Central memory CD4-positive, alpha-beta T cell (primary cell): ENCODE measurements at regions not wholly inside any gene's neighbourhood (a gene's known extent, or its start where the extent isn't known, plus 50 kb on each side); places are given as distances from the start of the nearest gene placed in this dataset.
"Not testable (repeated sequence)": the region's sequence is repeated elsewhere in the genome, so short reads cannot be mapped to it uniquely, and the experiment has no call there.

Experiments
- DNase-seq: peaks from one replicate; pipeline ENCODE4 v3.0.0; 2022

DNA sequence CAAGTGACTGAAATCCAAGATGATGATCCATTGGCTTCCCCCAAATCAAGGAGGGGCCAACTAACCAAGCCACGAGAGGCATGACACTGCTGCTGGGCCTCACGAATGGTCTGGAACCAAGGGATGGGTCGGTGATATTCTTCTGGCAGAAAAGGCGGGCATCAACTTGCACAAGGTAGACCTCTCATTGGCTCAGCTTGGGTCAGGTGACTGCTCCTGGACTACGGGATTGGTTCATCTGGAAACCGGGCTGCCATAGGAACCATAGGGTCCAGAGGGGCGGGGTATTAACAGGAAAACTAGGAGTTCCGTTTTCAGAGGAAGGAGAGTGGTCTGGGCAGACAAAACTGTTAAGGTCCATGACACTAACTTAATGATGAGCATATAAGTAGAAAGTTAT, 100.9 kb downstream of the TFAP2C start:
- no peak for DNase-seq

DNA sequence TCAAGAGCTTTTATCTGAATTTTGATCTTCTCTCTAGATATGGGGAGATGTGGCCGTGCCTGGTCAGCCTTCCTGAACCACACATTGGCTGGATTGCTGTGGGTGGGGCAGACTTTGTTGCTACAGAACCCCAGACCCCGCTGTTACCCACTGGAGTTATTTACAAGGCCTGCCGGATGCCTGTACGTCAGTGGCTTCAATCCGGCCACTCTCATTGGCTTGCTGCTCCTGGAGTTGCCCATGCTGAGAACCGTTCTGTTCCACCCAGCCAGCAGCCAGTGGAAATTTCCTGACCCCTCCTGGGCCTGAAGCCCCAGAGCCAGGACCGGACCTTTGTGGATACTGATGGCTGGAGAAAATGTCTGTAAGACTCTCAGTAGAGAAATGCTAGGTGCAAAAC, 101.9 kb downstream of the TFAP2C start:
- DNase-seq: no peak

DNA sequence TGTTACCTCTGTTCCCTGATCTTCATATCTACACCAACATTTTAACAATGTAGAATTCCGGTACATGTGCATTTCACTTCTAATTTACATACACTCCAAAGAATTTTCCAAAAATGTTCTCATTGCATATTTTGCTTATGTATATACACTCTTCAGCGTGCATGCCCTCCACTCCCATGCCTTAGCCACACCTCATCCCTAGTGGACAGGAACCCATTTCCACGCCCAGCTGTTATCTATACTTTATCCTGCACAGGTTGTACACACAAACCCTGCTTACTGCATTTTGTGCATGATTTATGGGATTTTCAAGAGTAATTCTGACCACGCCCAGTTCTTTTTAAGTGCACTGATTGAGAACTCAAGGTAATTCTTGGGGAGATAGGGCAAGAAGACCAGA, 102.4 kb downstream of the TFAP2C start:
- no peak for DNase-seq

DNA sequence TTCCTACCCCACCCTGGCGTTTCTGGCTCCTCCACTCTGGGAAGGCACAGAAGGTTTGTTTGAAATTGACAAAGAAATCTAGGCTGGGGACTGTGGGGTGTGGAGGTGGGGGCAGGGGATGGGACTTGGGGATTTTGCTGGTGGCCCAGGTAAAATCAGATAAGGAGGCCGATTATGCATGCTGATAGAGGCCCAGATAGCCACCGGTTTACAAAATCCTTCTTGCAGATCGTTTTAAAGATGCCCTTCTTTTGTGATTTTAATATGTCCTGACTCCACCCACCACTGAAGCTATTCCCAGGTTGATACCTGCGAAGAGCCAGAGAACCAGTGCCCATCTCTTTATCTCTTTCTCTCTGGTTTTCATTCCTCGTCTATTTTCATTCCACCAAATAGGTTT, 104.9 kb downstream of the TFAP2C start:
- no peak for DNase-seq

DNA sequence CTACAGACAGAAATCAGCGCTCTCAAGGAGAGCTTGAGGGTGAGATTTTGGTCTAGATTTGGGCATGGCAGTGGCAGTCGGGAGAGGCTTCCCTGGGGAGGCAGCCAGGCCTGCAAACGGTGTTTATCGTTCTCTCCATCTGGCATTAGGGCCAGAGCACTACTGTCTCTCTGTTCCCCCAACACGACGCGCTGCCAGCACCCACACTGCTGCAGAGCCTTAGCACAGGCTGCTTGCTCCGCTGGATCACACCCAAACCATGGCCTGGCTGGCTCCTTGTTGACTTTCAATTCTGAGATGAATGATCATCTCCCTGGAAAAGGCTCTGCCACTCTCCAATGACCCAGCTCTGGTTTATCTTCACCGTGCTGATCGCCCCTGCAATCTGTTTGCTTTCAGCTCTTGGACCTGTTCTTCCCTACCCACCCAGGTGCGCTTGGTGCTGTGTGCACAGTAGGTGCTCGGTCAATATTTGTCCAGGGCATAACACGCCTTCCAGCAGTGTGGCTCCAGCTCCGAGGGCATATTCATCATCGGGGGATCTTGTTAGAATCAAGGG, 106.1 kb downstream of the TFAP2C start:
- DNase-seq: no peak

DNA sequence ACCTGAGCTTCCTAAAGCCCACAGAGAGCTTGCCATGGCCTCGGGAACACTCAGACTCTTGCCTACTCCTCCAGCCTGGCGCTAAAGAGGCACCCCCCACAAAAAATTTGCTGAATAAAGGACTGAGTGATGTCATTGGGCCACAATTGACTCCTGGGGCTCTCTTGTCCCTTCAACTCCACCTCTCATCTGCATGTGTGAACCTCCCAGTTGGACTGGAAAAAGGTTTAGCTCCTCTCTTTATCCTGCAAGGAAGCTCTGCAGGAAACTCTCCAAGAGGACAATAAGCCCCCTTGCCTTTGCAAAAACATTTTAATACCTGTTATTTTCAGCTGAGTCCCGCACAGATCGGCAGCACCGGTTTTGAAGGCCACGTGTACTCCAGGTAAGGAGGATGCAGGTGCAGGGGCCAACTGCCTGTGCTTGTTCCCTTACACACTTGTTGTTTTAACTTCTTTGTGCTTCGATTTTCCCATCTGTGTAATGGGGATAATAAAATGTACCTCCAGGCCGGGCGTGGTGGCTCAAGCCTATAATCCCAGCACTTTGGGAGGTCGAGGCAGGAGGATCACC, 107.3 kb downstream of the TFAP2C start:
- DNase-seq: no peak

DNA sequence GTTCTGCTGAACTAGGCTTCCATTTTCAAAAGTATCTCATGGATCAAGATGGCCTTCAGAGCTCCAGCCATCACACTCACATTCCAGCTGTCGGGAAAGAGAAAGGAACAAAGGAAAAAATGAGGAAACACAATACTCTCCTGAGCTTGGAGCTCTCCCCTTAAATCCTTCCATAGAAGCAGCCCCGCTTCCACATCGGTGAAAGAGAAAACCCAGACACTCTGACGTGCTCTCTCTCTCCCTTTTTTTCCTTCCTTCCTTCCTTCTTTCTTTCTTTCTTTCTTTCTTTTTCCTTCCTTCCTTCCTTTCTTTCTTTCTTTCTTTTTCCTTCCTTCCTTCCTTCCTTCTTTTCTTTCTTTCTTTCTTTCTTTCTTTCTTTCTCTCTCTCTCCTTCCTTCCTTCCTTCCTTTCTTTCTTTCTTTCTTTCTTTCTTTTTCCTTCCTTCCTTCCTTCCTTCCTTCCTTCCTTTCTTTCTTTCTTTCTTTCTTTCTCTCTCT, 115.3 kb downstream of the TFAP2C start:
- DNase-seq: not testable (repeated sequence)

DNA sequence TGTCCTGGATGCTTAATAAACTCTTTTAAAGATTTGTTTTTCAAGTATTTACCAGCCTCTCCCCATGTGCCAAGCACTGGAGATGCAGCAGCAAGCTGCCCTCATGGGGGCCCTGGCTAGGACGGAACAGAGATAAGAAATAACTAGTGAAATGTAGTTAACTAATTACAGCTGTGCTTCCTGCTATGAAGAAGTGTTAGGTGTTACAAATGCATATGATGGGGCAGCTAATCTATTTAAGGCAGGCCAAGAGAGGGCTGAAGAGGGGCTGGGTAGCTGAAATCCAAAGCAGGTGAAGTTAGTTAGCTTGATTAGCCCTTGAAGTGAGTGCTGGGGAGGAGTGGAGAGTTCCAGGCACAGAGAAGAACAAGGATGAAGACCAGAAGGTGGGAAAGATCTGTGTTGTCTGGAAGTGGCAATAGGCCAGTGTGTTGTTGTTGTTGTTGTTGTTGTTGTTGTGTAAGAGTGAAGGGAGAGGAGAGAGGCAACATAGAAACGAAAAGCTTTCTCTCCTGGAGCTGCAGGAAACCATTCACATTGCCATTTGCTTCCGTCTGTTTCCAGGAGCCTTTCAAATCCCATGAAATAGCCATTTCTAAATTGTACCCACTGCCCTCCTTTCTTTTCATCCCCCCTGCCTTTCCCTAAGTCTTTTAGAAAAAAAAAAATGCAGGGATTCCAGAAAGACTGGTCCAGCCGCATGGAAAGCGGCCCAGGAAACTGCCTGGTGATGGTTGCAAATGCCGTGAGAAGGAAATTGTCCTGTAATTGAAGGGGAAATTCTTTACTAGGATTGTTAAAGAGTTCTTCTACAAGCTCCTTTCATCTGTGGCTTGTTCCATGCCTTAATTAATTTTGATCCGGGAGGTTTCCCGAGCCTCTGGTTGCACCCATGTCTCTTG, 119.6 kb downstream of the TFAP2C start:
- DNase-seq: no peak

DNA sequence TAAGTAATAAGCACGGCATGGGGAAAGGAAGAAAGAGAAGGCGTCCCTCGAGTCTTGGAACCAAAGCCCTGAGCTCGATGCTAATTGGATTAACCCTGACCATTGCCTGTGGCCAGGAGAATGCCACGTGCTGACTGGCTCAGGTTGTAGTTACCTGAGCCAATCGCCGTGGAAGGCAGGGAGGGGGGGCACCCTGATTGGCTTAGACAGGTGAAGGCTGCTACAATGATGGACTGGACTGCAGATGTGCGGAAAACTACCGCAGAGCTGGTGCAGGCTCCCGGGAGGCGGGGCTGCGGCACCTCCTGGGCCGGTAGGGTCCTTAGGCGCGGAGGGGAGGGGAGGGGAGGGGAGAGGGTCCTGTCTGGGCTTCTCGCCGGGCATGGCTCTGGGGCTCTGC, 121.3 kb downstream of the TFAP2C start:
- no peak for DNase-seq

DNA sequence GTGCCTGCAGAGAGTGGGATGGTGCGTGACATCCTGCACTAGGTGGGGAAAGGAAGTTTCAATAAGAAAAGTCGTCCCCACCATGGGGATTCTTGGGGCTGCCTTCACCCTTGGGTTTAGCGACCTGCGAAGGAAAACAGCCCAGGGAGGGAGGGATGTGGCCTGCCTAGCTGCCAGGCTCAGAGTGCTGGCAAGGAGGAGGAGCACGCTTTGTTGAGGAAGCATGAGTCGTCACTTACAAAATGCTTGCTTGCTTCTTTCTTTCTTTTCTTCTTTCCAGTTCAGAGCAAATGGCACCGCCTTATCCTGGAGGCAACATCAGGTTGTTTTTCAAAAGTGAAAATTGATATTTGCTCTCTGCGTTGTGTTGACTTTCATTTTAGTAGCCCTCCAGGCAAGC, 123.2 kb downstream of the TFAP2C start:
- DNase-seq: no peak

DNA sequence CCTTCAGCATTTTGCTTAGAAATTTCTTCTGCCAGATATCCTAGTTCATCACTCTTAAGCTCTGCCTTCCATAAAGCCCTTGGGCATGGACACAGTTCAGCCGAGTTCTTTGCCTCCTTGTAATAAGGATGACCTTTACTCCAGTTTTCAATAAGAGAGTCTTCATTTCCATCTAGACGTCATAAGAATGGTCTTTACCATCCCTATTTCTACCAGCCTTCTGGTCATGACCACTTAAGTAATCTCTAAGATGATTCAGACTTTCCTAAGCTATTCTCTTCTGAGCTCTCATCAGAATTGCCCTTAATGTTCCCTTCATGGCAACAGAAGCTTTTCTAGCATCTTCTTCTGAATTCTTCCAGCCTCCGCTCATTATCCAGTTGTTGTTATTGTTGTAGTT, 126.1 kb downstream of the TFAP2C start:
- DNase-seq: no peak

DNA sequence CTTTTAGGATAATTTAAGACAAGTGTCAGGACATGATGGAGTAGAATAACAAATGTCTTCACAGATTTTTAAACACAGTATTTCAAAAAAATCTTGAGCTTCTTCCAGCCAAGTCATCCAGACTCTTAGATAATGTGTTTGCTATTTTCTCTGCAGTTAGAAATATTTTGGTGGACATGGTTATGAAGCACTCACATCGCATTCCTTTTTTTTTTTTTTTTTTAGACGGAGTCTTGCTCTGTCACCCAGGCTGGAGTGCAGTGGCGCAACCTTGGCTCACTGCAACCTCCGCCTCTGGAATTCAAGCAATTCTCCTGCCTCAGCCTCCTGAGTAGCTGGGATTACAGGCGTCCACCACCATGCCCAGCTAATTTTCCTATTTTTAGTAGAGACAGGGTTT, 127.6 kb downstream of the TFAP2C start:
- not testable (repeated sequence) for DNase-seq

DNA sequence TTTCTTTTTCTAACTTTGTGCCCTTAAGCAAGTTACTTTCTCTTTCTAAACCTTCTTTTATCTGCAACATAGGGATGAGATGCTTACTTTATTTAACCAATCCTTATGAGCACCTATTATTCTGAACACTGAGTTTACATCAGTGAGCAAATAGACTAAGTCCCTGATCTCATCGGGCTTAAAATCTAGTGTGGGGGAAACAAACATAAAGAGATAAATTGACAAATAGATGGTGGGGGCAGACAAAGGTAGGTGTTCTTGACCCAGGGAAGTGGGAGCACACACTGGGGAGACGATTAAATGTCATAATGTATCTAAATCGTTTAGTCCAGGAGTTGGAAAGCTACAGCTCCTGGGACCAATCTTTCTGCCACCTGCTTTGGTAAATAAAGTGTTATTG, 129.6 kb downstream of the TFAP2C start:
- no peak for DNase-seq

DNA sequence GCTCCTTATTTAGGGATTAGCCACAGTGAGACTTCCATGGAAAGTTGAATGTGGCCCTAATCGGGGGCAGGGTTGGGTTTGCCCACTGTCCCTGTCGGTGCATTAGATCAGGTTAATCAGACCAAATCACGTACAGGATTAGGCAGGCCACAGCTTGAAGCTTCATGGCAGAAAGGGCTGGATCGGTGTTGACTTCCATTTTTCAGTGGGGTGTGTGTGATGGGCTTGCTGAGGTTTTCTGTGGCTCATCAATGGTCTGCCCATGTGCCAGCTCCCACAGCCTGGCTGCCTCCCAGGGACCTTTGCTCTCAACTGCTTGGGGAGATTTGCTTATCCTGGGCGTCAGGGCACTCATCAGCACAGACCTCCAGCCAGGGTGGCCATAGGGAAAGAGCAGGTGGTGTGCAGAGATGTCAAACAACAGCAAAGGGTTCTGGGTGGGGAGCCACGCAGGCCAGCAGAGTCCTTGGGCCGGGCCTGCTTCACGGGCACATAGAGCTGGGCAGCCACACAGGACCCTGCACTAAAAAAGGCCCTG, 130.7 kb downstream of the TFAP2C start:
- no peak for DNase-seq

DNA sequence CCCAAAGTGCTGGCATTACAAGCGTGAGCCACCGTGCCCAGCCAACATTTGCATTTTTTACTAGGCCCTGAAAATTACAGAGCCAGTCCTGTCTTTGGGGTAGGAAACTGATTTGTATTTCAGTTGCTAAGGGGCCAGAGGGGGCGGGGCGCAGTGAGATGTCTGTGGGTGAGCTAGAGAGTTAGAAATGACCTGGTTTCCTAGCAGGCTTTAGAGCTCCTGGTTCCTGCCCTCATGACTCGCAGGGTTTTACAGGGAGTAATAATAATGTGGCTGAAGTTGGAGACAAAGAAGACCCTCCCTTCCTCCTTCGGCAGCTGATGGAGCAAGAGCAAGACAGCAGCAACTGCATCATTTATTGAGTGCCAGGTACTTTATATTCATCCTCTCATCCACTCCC, 131.5 kb downstream of the TFAP2C start:
- no peak for DNase-seq

DNA sequence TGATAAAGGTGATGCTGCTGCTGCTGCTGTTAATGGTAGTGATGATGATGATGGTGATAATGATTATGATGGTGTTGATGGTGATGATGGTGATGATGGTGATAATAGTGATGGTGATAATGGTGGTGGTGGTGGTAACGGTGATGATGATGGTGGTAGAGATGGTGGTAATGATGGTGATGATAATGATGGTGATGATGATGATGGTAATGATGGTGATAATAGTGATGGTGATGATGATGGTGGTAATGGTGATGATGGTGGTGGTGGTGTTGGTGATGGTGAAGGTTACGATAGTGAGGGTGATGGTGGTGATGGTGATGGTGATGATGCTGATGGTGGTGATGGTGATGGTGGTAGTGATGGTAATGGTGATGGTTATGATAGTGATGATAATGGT, 132.3 kb downstream of the TFAP2C start:
- DNase-seq: no peak

DNA sequence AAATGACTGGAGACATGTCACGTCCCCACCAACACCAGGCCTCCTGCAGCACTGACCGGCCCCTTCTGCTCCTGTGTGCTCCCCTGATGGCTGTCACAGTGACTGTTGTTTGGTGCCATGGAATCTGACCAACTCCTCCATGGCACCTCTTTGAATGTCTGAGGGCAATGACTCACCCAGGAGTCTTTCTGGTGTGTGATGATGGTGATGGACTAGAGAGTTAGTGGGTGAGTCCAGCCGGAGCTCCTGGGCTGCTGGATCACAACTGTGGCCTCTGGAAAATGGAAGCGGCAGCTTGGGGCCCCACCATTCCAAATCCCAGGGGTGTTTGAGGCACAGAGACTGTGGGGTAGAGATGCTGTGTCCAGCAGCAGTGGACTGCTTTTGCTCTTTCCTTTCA, 133.3 kb downstream of the TFAP2C start:
- no peak for DNase-seq

DNA sequence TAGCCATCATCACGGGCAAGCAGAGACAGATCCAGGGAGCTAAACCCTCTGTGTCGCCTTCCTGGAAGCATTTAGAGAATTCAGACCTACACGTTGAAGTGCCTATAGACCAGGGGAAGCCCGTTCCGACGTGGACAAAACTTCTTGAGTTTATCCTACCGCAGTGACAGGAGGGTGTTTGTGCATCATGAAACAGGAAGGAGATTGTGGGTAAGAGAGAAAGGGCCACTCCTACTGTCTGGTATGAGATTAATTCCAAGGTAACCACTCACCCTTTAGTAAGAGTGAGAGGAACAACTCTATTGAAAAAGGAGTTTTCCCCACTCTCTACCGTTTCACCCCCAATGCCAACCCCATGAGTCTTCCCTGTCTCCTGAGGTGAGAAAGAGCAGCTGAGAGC, 133.7 kb downstream of the TFAP2C start:
- DNase-seq: no peak

DNA sequence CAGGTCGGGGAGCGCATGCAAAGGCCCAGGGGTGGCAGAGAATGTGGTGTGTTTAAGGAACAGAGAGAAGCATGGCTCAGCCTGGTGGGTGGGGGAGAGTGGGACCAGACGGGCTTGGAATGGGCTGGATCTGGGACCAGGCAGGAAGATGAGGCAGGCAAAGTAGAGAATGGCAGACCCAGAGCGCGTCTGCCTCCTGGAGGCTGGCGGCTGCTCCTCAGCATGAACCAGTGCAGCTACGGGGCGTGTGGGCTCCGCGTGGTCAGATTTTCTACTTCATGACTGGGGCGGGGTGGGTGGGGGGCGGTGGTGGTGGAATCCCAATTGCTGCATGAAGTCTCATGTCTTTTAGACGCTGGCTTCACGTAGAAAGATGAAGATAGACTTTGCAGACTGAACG, 135.6 kb downstream of the TFAP2C start:
- DNase-seq: no peak

DNA sequence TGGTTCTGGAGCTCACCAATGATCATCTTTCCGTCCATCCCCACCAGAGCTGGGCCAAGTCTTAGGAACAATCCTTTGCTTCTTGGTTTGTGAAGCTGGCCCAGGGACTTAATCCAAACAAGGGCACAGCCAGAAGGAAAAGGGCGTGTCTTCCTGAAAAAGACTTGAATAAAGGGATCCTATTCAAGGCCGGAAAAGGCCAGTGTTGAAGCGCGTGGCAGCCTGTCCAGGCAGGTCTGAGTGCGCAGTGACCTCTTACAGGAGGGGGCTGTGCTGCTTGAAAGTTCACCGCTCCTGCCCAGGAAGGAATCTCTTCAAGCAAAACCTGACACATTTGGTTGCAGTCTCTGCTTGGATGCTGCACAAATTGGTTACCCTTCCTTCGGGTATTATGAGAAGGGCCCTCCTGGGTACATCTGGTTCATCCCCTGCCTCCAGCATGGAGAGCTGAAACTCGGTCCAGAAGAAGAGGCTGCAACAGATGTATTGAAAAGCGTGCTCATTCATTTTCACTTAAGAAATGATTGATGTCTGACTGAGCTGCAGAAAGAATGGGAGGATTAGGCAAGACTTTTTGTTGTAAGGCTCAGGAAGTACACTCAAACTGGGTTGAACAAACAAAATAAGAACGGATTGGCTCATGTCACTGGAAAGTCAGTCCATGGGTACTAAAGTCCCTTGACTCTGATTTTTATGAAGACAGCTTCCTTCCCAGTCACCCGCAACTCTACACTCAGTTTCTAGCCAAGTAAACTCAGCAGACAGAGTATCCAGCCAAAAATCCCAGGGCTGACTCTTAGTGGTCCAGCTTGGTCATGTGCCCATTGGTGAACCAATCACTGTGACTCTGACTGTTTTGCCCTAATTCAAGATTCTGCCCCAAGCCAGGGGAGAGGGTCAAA, 136.3 kb downstream of the TFAP2C start:
- no peak for DNase-seq

DNA sequence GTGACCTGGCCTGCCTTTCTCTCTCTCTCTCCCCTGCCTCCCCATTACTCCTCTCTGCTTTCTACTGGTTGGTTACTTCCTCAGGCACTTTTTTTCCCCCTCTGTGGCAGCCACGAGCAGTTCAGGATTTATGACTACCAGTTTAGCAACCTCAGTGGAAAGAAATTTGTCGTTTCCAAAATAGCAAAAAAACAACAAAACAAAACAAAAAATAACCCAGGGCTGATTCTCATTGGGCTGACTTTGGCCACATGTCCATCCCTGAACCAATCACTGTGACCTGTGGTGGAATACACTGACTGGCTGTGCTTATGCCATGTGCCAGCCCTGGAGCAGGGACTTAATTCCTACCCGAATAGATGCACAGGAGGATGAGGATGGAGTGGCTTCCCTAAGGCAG, 137.4 kb downstream of the TFAP2C start:
- DNase-seq: no peak

DNA sequence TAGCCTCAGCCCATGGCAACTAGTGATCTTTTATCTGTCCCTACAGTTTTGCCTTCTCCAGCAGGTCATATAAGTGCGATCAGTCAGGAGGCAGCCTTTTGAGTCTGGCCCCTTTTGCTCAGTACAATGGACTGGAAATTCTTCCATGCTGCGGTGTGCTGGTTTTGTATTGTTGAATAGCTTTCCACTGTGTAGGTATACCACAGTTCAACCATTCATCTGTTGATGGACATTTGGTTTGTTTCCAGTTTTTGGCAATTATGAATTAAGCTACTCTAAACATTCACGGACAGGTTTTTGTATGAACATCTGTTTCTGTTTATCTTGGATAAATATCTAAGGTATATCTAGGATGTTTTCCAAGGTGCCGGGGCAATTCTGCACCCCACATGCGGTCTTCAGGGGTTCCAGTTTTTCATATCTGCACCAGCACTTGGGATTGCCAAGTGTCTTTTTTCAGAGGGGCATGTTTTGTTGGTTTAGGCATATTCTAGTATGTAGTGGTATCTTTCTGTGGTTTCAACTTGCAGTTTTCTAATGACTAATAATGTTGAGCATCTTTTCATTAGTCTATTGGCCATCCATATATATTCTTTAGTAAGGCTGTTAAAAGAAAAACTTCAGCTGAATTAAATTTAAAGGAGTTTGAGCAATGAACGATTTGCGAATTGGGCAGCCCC, 141.0 kb downstream of the TFAP2C start:
- DNase-seq: no peak
